ENCODE measurements at regions not wholly inside any gene's neighbourhood (a gene's known extent, or its start where the extent isn't known, plus 50 kb on each side); places are given as distances from the start of the nearest gene placed in this dataset.

- TF ChIP-seq POLR2A (IDR thresholded peaks at IDR 0.05; ENCODE audit: low read depth, low read length) (no peak), POLR2AphosphoS5 (IDR thresholded peaks at IDR 0.05; ENCODE audit: insufficient read depth, low read depth, low read length) (no peak), CTCF (IDR thresholded peaks at IDR 0.05; ENCODE audit: extremely low read depth in 1 of 2, insufficient read depth in 1 of 2, low read depth in 1 of 2, low read length in 2 of 2) (no peak), MAX (IDR thresholded peaks at IDR 0.05; ENCODE audit: insufficient read depth, insufficient read length) (no peak), MYC (IDR thresholded peaks at IDR 0.05; ENCODE audit: low read depth, low read length) (no peak)
Observed at GRCh38 chr16:51994597-51994996, 552.3 kb downstream of the TOX3 start.

All from endothelial cell of umbilical vein (primary cell).